ENCODE measurements at regions not wholly inside any gene's neighbourhood (a gene's known extent, or its start where the extent isn't known, plus 50 kb on each side); places are given as distances from the start of the nearest gene placed in this dataset.

- no peak for TF ChIP-seq POLR2A (IDR thresholded peaks at IDR 0.05)
- no peak for TF ChIP-seq EP300 (IDR thresholded peaks at IDR 0.05)
- TF ChIP-seq CTCF (IDR thresholded peaks at IDR 0.05): no peak
These were observed 171.3 kb upstream of the NRIP1 start for GRCh38 chr21:15236111-15236510.
